ENCODE measurements at regions not wholly inside any gene's neighbourhood (a gene's known extent, or its start where the extent isn't known, plus 50 kb on each side); places are given as distances from the start of the nearest gene placed in this dataset.
"Not testable (repeated sequence)": the region's sequence is repeated elsewhere in the genome, so short reads cannot be mapped to it uniquely, and the experiment has no call there.

GRCh38 chr4:173626277-173626676 lies 96.2 kb upstream of the HAND2 start:
- TF ChIP-seq POLR2A (IDR thresholded peaks at IDR 0.05; ENCODE audit: low read depth, low read length): no peak
- no peak for DNase-seq (ENCODE audit: insufficient read length, low spot score)
- FAIRE-seq: no peak

GRCh38 chr4:173618648-173619047 lies 88.6 kb upstream of the HAND2 start:
- FAIRE-seq; DNase-seq (ENCODE audit: insufficient read length, low spot score): not testable (repeated sequence)

GRCh38 chr4:173609158-173609557 lies 79.1 kb upstream of the HAND2 start:
- no peak for DNase-seq (ENCODE audit: insufficient read length, low spot score)
- no peak for TF ChIP-seq POLR2A (IDR thresholded peaks at IDR 0.05; ENCODE audit: low read depth, low read length)
- FAIRE-seq: no peak

- not testable (repeated sequence) for FAIRE-seq; DNase-seq (ENCODE audit: insufficient read length, low spot score)
These were observed 78.6 kb upstream of the HAND2 start for GRCh38 chr4:173608632-173609031.

GRCh38 chr4:173591760-173592159 lies 61.7 kb upstream of the HAND2 start:
- TF ChIP-seq POLR2A (IDR thresholded peaks at IDR 0.05; ENCODE audit: low read depth, low read length): no peak
- no peak for FAIRE-seq
- DNase-seq (ENCODE audit: insufficient read length, low spot score): no peak

- TF ChIP-seq POLR2A (IDR thresholded peaks at IDR 0.05; ENCODE audit: low read depth, low read length): no peak
- DNase-seq (ENCODE audit: insufficient read length, low spot score) (no peak), FAIRE-seq (no peak)
These were observed 60.7 kb upstream of the HAND2 start for GRCh38 chr4:173590697-173591096.

- TF ChIP-seq POLR2A (IDR thresholded peaks at IDR 0.05; ENCODE audit: low read depth, low read length): no peak
- DNase-seq (ENCODE audit: insufficient read length, low spot score): no peak
- no peak for FAIRE-seq
These were observed 56.0 kb upstream of the HAND2 start for GRCh38 chr4:173585876-173586572.

GRCh38 chr4:173584506-173584905 lies 54.5 kb upstream of the HAND2 start:
- DNase-seq (ENCODE audit: insufficient read length, low spot score): no peak
- TF ChIP-seq POLR2A (IDR thresholded peaks at IDR 0.05; ENCODE audit: low read depth, low read length): no peak
- FAIRE-seq: no peak
